SK-N-SH (cell line): ENCODE measurements at regions not wholly inside any gene's neighbourhood (a gene's known extent, or its start where the extent isn't known, plus 50 kb on each side); places are given as distances from the start of the nearest gene placed in this dataset.

Experiments
- ELF1 ChIP-seq: IDR thresholded peaks from 2 replicates; pipeline ENCODE4 v1.4.0; 2012
- GATA2 ChIP-seq: sonication (generic); formaldehyde crosslinking; IDR thresholded peaks from 2 replicates; pipeline ENCODE4 v1.5.0; 2020; ENCODE audit warnings: mild to moderate bottlenecking, missing genetic modification reagents
- NRF1 ChIP-seq: IDR thresholded peaks from 2 replicates; pipeline ENCODE4 v1.6.1; 2012; ENCODE audit warnings: low read depth, mild to moderate bottlenecking, low read length
- TF ChIP-seq, protein P1 (sequence below): fragments of 200-600 bp; sonication (generic); IDR thresholded peaks from 2 replicates; pipeline ENCODE4 v1.6.1; 2017; ENCODE audit warnings: antibody characterized with exemption, mild to moderate bottlenecking, moderate library complexity
- TF ChIP-seq, protein P2 (sequence below): IDR thresholded peaks from 2 replicates; pipeline ENCODE4 v1.6.1; 2012; ENCODE audit warnings: mild to moderate bottlenecking, low read depth, low read length, moderate library complexity

DNA sequence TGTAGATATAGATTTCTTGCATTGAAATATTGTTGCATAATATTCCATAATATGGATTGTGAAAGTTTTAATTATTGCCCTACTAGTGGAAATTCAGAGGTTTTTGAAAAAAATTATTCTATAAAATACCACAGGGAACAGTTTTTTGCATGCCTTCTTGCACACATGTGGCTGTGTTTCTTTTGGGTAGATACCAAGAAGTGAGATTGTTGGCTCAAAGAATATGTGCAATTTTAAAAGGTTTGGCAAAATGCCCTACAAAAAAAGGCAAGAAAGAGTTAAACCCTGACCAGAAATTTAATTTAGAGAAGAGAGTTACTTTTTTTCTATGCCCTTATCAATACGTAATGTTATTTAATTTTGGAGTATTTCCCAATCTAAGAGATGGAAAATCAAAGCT lies 270.8 kb upstream of the DAPK1 start:
- TF ChIP-seq, protein P1, sequence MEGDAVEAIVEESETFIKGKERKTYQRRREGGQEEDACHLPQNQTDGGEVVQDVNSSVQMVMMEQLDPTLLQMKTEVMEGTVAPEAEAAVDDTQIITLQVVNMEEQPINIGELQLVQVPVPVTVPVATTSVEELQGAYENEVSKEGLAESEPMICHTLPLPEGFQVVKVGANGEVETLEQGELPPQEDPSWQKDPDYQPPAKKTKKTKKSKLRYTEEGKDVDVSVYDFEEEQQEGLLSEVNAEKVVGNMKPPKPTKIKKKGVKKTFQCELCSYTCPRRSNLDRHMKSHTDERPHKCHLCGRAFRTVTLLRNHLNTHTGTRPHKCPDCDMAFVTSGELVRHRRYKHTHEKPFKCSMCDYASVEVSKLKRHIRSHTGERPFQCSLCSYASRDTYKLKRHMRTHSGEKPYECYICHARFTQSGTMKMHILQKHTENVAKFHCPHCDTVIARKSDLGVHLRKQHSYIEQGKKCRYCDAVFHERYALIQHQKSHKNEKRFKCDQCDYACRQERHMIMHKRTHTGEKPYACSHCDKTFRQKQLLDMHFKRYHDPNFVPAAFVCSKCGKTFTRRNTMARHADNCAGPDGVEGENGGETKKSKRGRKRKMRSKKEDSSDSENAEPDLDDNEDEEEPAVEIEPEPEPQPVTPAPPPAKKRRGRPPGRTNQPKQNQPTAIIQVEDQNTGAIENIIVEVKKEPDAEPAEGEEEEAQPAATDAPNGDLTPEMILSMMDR = no peak
- TF ChIP-seq, protein P2, sequence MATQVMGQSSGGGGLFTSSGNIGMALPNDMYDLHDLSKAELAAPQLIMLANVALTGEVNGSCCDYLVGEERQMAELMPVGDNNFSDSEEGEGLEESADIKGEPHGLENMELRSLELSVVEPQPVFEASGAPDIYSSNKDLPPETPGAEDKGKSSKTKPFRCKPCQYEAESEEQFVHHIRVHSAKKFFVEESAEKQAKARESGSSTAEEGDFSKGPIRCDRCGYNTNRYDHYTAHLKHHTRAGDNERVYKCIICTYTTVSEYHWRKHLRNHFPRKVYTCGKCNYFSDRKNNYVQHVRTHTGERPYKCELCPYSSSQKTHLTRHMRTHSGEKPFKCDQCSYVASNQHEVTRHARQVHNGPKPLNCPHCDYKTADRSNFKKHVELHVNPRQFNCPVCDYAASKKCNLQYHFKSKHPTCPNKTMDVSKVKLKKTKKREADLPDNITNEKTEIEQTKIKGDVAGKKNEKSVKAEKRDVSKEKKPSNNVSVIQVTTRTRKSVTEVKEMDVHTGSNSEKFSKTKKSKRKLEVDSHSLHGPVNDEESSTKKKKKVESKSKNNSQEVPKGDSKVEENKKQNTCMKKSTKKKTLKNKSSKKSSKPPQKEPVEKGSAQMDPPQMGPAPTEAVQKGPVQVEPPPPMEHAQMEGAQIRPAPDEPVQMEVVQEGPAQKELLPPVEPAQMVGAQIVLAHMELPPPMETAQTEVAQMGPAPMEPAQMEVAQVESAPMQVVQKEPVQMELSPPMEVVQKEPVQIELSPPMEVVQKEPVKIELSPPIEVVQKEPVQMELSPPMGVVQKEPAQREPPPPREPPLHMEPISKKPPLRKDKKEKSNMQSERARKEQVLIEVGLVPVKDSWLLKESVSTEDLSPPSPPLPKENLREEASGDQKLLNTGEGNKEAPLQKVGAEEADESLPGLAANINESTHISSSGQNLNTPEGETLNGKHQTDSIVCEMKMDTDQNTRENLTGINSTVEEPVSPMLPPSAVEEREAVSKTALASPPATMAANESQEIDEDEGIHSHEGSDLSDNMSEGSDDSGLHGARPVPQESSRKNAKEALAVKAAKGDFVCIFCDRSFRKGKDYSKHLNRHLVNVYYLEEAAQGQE = no peak
- TF ChIP-seq NRF1 (no peak), ELF1 (no peak), GATA2 (CRISPR knock-in tag) (no peak)
